H1 (cell line): ENCODE measurements at regions not wholly inside any gene's neighbourhood (a gene's known extent, or its start where the extent isn't known, plus 50 kb on each side); places are given as distances from the start of the nearest gene placed in this dataset.

Experiments
- CTCF ChIA-PET: fragments of 300-600 bp; sonication (Branson Sonifier 250); formaldehyde crosslinking; loops from one replicate; lab custom pipeline; 2021; ENCODE audit not compliant: partially characterized antibody; lab: Charles Lee
- POLR2A ChIA-PET: fragments of 300-600 bp; sonication (Branson Sonifier 250); formaldehyde crosslinking; loops from one replicate; lab custom pipeline; 2021; ENCODE audit warnings: inconsistent platforms; ENCODE audit not compliant: partially characterized antibody; lab: Charles Lee
- DNase-seq, 2 experiments: peaks; one replicate each; pipeline versions ENCODE4 v3.0.0 to v3.0.0-alpha.2; 2010 to 2022; ENCODE audit warnings: low spot score in 2 of 2, low read depth in 1 of 2, mixed read lengths in 1 of 2
- FAIRE-seq: peaks from 2 replicates; lab custom pipeline; 2011; peaks lifted over from hg19 to GRCh38; lab: Jason Lieb, UNC
- H2AFZ ChIP-seq: 2 replicates; pipeline ENCODE4 v1.8.1; 2012; ENCODE audit warnings: low read length, inconsistent platforms
- H2AK5ac ChIP-seq: 2 replicates; pipeline ENCODE4 v1.6.1; 2013; ENCODE audit warnings: low read depth, low read length
- H2BK120ac ChIP-seq: replicated peaks from 2 replicates; pipeline ENCODE3; 2013; ENCODE audit warnings: low read depth, low read length, inconsistent platforms
- H2BK12ac ChIP-seq: 2 replicates; pipeline ENCODE4 v1.6.1; 2013; ENCODE audit warnings: low read depth, low read length
- H2BK15ac ChIP-seq: 2 replicates; pipeline ENCODE4 v1.6.1; 2013; ENCODE audit warnings: low read length
- H2BK20ac ChIP-seq: 2 replicates; pipeline ENCODE4 v1.6.1; 2013; ENCODE audit warnings: low read length
- H2BK5ac ChIP-seq: 2 replicates; pipeline ENCODE4 v1.6.1; 2013; ENCODE audit warnings: low read depth, low read length
- H3K14ac ChIP-seq: 2 replicates; pipeline ENCODE4 v1.6.1; 2013; ENCODE audit warnings: inconsistent platforms; ENCODE audit not compliant: insufficient read length
- H3K18ac ChIP-seq: 2 replicates; pipeline ENCODE4 v1.6.1; 2013; ENCODE audit warnings: low read length; ENCODE audit errors: extremely low read depth
- H3K23ac ChIP-seq: 2 replicates; pipeline ENCODE4 v1.6.1; 2013; ENCODE audit warnings: inconsistent platforms; ENCODE audit not compliant: insufficient read length
- H3K23me2 ChIP-seq: 2 replicates; pipeline ENCODE4 v1.6.1; 2013; ENCODE audit warnings: low read depth, low read length
- H3K27ac ChIP-seq: 2 replicates; pipeline ENCODE4 v1.6.1; 2011; ENCODE audit warnings: low read depth, low read length, inconsistent platforms
- H3K27me3 ChIP-seq, 4 experiments: replicated peaks in 1 of 4; 1 replicate in 1 of 4; 2 replicates in 3 of 4; pipeline versions ENCODE4 v1.6.1 to v1.8.1; 2011 to 2013; ENCODE audit warnings: low read length in 3 of 4, mild to moderate bottlenecking in 3 of 4, inconsistent platforms in 2 of 4, mixed read lengths in 2 of 4, moderate library complexity in 1 of 4; ENCODE audit not compliant: control insufficient read depth in 3 of 4, insufficient read depth in 3 of 4; ENCODE audit errors: extremely low read depth in 1 of 4
- H3K36me3 ChIP-seq, 4 experiments: 2 replicates each; pipeline versions ENCODE4 v1.6.1 to v1.8.1; 2011 to 2013; ENCODE audit warnings: mild to moderate bottlenecking in 4 of 4, low read length in 3 of 4, moderate library complexity in 2 of 4, control low read depth in 1 of 4, inconsistent platforms in 1 of 4; ENCODE audit not compliant: insufficient read depth in 4 of 4, control insufficient read depth in 2 of 4
- H3K4ac ChIP-seq: replicated peaks from 2 replicates; pipeline ENCODE3; 2013; ENCODE audit warnings: low read length, low read depth, mixed read lengths, inconsistent platforms; ENCODE audit not compliant: insufficient read length
- H3K4me1 ChIP-seq, 4 experiments: replicated peaks in 1 of 4; 1 replicate in 1 of 4; 2 replicates in 3 of 4; pipeline versions ENCODE4 v1.6.1 to v1.8.1; 2011 to 2013; ENCODE audit warnings: low read length in 3 of 4, inconsistent platforms in 2 of 4, mixed read lengths in 1 of 4; ENCODE audit not compliant: insufficient read depth in 4 of 4, control insufficient read depth in 3 of 4
- H3K4me2 ChIP-seq, 2 experiments: 2 replicates each; pipeline versions ENCODE4 v1.6.1 to v1.8.1; 2011 to 2013; ENCODE audit warnings: low read depth in 2 of 2, low read length in 2 of 2, control low read depth in 1 of 2, inconsistent platforms in 1 of 2, mild to moderate bottlenecking in 1 of 2; ENCODE audit not compliant: insufficient read depth in 1 of 2
- H3K4me3 ChIP-seq, 4 experiments: fragments of 200-600, 300-600 bp in 1 of 4; sonication (generic), shearing (Covaris generic), sonication (Bioruptor Twin) in 1 of 4; 2 replicates each; pipeline versions ENCODE4 v1.5.1 to v1.8.1; 2011 to 2016; ENCODE audit warnings: low read length in 4 of 4, low read depth in 3 of 4, control low read depth in 2 of 4, inconsistent platforms in 2 of 4, mild to moderate bottlenecking in 2 of 4, mixed read lengths in 1 of 4, moderate library complexity in 1 of 4; ENCODE audit not compliant: insufficient read depth in 2 of 4; ENCODE audit errors: extremely low read depth in 1 of 4
- H3K56ac ChIP-seq: replicated peaks from 2 replicates; pipeline ENCODE3; 2013; ENCODE audit warnings: low read depth, mild to moderate bottlenecking, mixed read lengths, low read length, inconsistent platforms; ENCODE audit not compliant: insufficient read length
- H3K79me1 ChIP-seq: 2 replicates; pipeline ENCODE4 v1.6.1; 2013; ENCODE audit warnings: low read depth, low read length, control low read depth
- H3K79me2 ChIP-seq, 2 experiments: 2 replicates each; pipeline versions ENCODE4 v1.6.1 to v1.8.1; 2012 to 2013; ENCODE audit warnings: low read length in 2 of 2, mild to moderate bottlenecking in 2 of 2, inconsistent platforms in 1 of 2; ENCODE audit not compliant: insufficient read depth in 2 of 2, control insufficient read depth in 1 of 2
- H3K9ac ChIP-seq, 4 experiments: replicated peaks in 1 of 4; 1 replicate in 1 of 4; 2 replicates in 3 of 4; pipeline versions ENCODE4 v1.6.1 to v1.8.1; 2011 to 2013; ENCODE audit warnings: low read depth in 3 of 4, low read length in 3 of 4, control low read depth in 2 of 4, mild to moderate bottlenecking in 2 of 4, moderate library complexity in 2 of 4, inconsistent platforms in 1 of 4; ENCODE audit errors: extremely low read depth in 1 of 4
- H3K9me3 ChIP-seq, 2 experiments: 2 replicates each; pipeline versions ENCODE4 v1.6.1 to v1.8.1; 2012 to 2013; ENCODE audit warnings: mild to moderate bottlenecking in 2 of 2, moderate library complexity in 2 of 2, control low read depth in 1 of 2, inconsistent platforms in 1 of 2, low read depth in 1 of 2, low read length in 1 of 2, mixed read lengths in 1 of 2; ENCODE audit not compliant: insufficient read depth in 2 of 2
- H4K20me1 ChIP-seq, 2 experiments: replicated peaks in 1 of 2; 2 replicates each; pipeline versions ENCODE3 to v1.8.1; 2011 to 2013; ENCODE audit warnings: inconsistent platforms in 2 of 2, low read length in 2 of 2, mild to moderate bottlenecking in 1 of 2; ENCODE audit not compliant: insufficient read depth in 2 of 2, control insufficient read depth in 1 of 2
- H4K5ac ChIP-seq: 2 replicates; pipeline ENCODE4 v1.6.1; 2013; ENCODE audit warnings: low read length, low read depth, mixed read lengths, inconsistent platforms; ENCODE audit not compliant: insufficient read length
- H4K8ac ChIP-seq: 2 replicates; pipeline ENCODE4 v1.8.0; 2013; ENCODE audit warnings: mild to moderate bottlenecking, moderate library complexity, low read length, inconsistent platforms; ENCODE audit not compliant: insufficient read depth; ENCODE audit errors: extremely low read depth
- H4K91ac ChIP-seq: replicated peaks from 2 replicates; pipeline ENCODE3; 2013; ENCODE audit warnings: low read length, mixed read lengths, inconsistent platforms; ENCODE audit not compliant: insufficient read length
- CBX5 ChIP-seq: fragments of 300-800, 300-1000 bp; sonication (generic); IDR thresholded peaks from 2 replicates; pipeline ENCODE4 v1.7.1; 2016; ENCODE audit warnings: antibody characterized with exemption, low read length, low read depth
- CBX8 ChIP-seq: fragments of 300-800, 300-1000 bp; sonication (generic); IDR thresholded peaks from 2 replicates; pipeline ENCODE4 v1.7.1; 2016; ENCODE audit warnings: low read depth, low read length, borderline replicate concordance
- CHD2 ChIP-seq: IDR thresholded peaks from 2 replicates; pipeline ENCODE4 v1.6.1; 2012; ENCODE audit warnings: low read length, improper control_type of control experiment
- EGR1 ChIP-seq: IDR thresholded peaks from 2 replicates; pipeline ENCODE4 v1.6.1; 2011; ENCODE audit warnings: low read depth, low read length, borderline replicate concordance
- SRF ChIP-seq: IDR thresholded peaks from 2 replicates; pipeline ENCODE4 v1.6.1; 2011; ENCODE audit warnings: mild to moderate bottlenecking, low read depth, low read length, moderate library complexity
- SUZ12 ChIP-seq: fragments of 200-600 bp; sonication (generic); IDR thresholded peaks from 2 replicates; pipeline ENCODE4 v1.6.1; 2012; ENCODE audit warnings: mild to moderate bottlenecking, inconsistent platforms, low read length, moderate library complexity, mixed read lengths
- WGBS, 2 experiments: shearing (Covaris generic) in 1 of 2; methylation state at CpG; one replicate each; pipeline versions ENCODE4 v1.1.6 to v1.1.7; 2013 to 2015; ENCODE audit warnings: low lambda C conversion rate in 2 of 2, mixed read lengths in 2 of 2, inconsistent platforms in 1 of 2, low coverage in 1 of 2, missing lambda C conversion rate in 1 of 2; ENCODE audit not compliant: insufficient replicate concordance in 2 of 2, insufficient coverage in 1 of 2, insufficient read length in 1 of 2; ENCODE audit errors: extremely low coverage in 1 of 2, missing lambda C conversion rate in 1 of 2; 5-methylcytosine and 5-hydroxymethylcytosine counted together

- H2BK5ac ChIP-seq: no peak overlapping the region
- H3K4me3 ChIP-seq: no peak overlapping the region
- no peak overlapping the region for H2BK12ac ChIP-seq
- H3K18ac ChIP-seq: no peak overlapping the region
- H3K4me2 ChIP-seq: no peak overlapping the region
- H2BK20ac ChIP-seq: no peak overlapping the region
- no peak overlapping the region for H4K5ac ChIP-seq
- WGBS, 2 experiments: 94% methylated on average over 1 of the region's 1 CpG; no CpG with 5 or more reads in 1 of the 2 experiments
- no peak overlapping the region for H3K9ac ChIP-seq
- no peak overlapping the region for H2AFZ ChIP-seq
- TF ChIP-seq EGR1: no peak
- no peak for TF ChIP-seq SUZ12
- TF ChIP-seq CHD2: no peak
- TF ChIP-seq CBX8: no peak
- TF ChIP-seq CBX5: no peak
- no peak for TF ChIP-seq SRF
- FAIRE-seq: no peak
- no peaks in the 10 kb centered on the region for H3K4me1 ChIP-seq
- H2BK120ac ChIP-seq: no peak overlapping the region
- no peaks in the 10 kb centered on the region for H4K20me1 ChIP-seq
- no peaks in the 10 kb centered on the region for H3K23me2 ChIP-seq
- H2BK15ac ChIP-seq: no peak overlapping the region
- H3K14ac ChIP-seq: no peak overlapping the region
- DNase-seq: no peak
- no peaks in the 10 kb centered on the region for H3K79me1 ChIP-seq
- no peaks in the 10 kb centered on the region for H3K36me3 ChIP-seq
- no peak overlapping the region for H4K91ac ChIP-seq
- no peak overlapping the region for H3K56ac ChIP-seq
- peaks cover 0 to 1% (median 0%) of the 10 kb centered on the region in 4 experiments; a peak in 1 of 7 replicates for H3K27me3 ChIP-seq
- H3K4ac ChIP-seq: no peak overlapping the region
- ChIA-PET POLR2A (no interaction called here), CTCF (no interaction called here)
- H3K27ac ChIP-seq: no peak overlapping the region
- H3K79me2 ChIP-seq: no peaks in the 10 kb centered on the region
- no peak overlapping the region for H2AK5ac ChIP-seq
- no peak overlapping the region for H4K8ac ChIP-seq
- no peak overlapping the region for H3K23ac ChIP-seq
- H3K9me3 ChIP-seq: no peaks in the 10 kb centered on the region
Observed at GRCh38 chr2:145160855-145161254, 640.9 kb upstream of the ZEB2 start.
